ENCODE measurements at regions not wholly inside any gene's neighbourhood (a gene's known extent, or its start where the extent isn't known, plus 50 kb on each side); places are given as distances from the start of the nearest gene placed in this dataset.

DNA sequence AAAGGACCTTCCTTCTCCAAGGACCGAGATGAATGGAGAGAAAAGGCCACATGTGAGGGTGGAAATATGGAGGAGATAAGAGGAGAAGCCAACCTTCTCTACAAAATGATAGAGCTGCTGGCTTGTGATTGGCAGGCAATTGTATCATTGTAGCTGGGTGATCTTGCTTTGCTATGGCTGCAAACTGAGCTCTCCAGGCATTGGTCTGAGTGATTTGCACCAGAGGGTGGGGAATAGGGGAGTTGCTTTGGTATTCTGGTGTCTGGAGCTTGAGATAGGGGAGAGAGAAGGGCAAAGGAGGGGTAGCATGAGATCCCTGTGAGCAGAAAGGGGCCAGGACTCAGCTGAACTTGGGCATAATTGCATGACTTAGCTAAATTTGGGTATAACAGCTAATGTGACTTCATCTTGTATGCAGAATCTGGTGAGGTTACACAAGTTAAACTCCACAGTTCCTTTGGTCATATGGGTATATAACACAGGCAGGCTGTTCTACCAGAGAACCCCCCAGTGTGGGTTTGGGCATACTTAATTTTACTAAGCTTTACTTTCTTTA lies 72.0 kb downstream of the FOS start:
- Histone ChIP-seq H3K27ac (no peak overlapping the region), H3K4me3 (no peak overlapping the region), H3K36me3 (no peaks in the 10 kb centered on the region), H3K4me1 (no peaks in the 10 kb centered on the region), H3K9me3 (no peaks in the 10 kb centered on the region), H3K27me3 (no peaks in the 10 kb centered on the region)
- intact Hi-C loops (cut with DNase I; ENCODE audit: low total_unique reads), result no loop called here
- no peak for DNase-seq (ENCODE audit: low spot score in 2 of 2)
- TF ChIP-seq POLR2AphosphoS5 (IDR thresholded peaks at IDR 0.05) (no peak), POLR2A (IDR thresholded peaks at IDR 0.05) (no peak)
- TF ChIP-seq, protein P1, sequence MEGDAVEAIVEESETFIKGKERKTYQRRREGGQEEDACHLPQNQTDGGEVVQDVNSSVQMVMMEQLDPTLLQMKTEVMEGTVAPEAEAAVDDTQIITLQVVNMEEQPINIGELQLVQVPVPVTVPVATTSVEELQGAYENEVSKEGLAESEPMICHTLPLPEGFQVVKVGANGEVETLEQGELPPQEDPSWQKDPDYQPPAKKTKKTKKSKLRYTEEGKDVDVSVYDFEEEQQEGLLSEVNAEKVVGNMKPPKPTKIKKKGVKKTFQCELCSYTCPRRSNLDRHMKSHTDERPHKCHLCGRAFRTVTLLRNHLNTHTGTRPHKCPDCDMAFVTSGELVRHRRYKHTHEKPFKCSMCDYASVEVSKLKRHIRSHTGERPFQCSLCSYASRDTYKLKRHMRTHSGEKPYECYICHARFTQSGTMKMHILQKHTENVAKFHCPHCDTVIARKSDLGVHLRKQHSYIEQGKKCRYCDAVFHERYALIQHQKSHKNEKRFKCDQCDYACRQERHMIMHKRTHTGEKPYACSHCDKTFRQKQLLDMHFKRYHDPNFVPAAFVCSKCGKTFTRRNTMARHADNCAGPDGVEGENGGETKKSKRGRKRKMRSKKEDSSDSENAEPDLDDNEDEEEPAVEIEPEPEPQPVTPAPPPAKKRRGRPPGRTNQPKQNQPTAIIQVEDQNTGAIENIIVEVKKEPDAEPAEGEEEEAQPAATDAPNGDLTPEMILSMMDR (IDR thresholded peaks at IDR 0.05), result no peak

DNA sequence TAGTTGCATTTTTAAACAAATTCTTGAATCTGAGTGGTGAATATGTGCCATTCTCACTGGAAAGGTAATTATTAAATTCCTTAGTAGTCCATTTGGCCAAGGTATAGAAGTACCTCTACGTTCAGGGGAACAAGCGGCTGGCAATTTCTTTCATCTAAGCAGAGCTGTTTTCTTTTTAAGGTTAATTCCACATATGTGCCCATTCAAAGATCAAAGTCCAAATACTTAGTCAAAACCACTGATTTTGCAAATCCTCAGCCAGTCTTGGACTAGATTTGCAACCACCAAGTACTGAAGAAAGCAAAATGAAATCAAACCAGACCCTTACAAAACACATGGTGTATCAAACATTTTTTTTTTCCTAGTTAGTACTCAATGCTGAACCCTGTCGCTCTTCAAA lies 68.7 kb upstream of the JDP2 start:
- Histone ChIP-seq H3K4me3 (no peak overlapping the region), H3K27ac (no peak overlapping the region), H3K4me1 (no peaks in the 10 kb centered on the region), H3K9me3 (no peaks in the 10 kb centered on the region), H3K27me3 (no peaks in the 10 kb centered on the region), H3K36me3 (no peaks in the 10 kb centered on the region)
- TF ChIP-seq POLR2A (IDR thresholded peaks at IDR 0.05) (no peak), POLR2AphosphoS5 (IDR thresholded peaks at IDR 0.05) (no peak)
- TF ChIP-seq, protein P1 (IDR thresholded peaks at IDR 0.05), result no peak
- intact Hi-C loops (cut with DNase I; ENCODE audit: low total_unique reads), result no loop called here
- no peak for DNase-seq (ENCODE audit: low spot score in 2 of 2)

DNA sequence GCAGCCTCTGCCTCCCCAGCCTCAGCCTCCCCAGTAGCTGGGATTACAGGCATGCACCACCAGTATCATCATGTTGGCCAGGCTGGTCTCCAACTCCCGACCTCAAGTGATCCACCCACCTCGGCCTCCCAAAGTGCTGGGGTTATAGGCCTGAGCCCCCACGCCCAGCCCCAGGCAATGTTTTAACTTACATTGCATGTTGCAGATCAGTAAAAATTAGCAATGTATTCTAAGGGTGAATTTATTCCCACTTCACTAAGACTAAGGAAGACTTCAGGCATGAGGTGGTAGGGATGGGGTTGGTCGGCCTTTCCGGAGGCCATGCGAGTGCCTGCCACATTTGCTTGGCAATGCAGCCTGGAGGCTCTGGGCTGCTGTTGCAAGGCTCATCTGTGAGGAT lies 66.8 kb upstream of the JDP2 start:
- no peaks in the 10 kb centered on the region for H3K9me3 ChIP-seq
- H3K36me3 ChIP-seq, result no peaks in the 10 kb centered on the region
- no peak for DNase-seq (ENCODE audit: low spot score in 2 of 2)
- intact Hi-C loops (cut with DNase I; ENCODE audit: low total_unique reads), result no loop called here
- TF ChIP-seq POLR2A (IDR thresholded peaks at IDR 0.05), result no peak
- TF ChIP-seq, protein P1 (IDR thresholded peaks at IDR 0.05), result no peak
- TF ChIP-seq POLR2AphosphoS5 (IDR thresholded peaks at IDR 0.05), result no peak
- H3K4me1 ChIP-seq, result no peaks in the 10 kb centered on the region
- no peak overlapping the region for H3K27ac ChIP-seq
- no peak overlapping the region for H3K4me3 ChIP-seq
- no peaks in the 10 kb centered on the region for H3K27me3 ChIP-seq

GRCh38 chr14:75361751-75362433 lies 65.9 kb upstream of the JDP2 start:
- no peak for TF ChIP-seq POLR2AphosphoS5 (IDR thresholded peaks at IDR 0.05)
- TF ChIP-seq POLR2A (IDR thresholded peaks at IDR 0.05), result no peak
- TF ChIP-seq, protein P1 (IDR thresholded peaks at IDR 0.05), result no peak
- no peaks in the 10 kb centered on the region for H3K27me3 ChIP-seq

DNA sequence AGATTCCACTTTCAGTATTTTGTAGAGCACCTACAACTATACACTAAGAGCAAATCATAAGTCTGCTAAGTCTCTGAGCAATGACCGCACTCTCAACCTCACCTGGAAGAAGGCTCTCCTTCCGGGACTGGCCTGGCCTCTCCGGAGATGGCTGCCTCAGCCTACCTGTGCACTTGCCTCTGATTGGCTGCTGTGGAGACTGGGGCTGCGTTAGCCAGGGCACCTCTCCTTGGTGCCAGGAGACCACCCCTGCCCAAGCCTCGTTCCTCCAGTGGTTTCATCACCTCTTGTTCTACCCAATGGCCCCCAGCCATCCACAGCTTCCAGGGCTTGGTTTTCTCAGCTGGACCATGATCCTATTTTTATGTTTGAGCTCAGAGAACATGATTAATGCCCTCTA lies 64.7 kb upstream of the JDP2 start:
- intact Hi-C loops (cut with DNase I; ENCODE audit: low total_unique reads), result no loop called here
- DNase-seq (ENCODE audit: low spot score in 2 of 2), result no peak
- Histone ChIP-seq H3K9me3 (no peaks in the 10 kb centered on the region), H3K4me3 (no peak overlapping the region), H3K36me3 (no peaks in the 10 kb centered on the region), H3K27me3 (no peaks in the 10 kb centered on the region), H3K4me1 (no peaks in the 10 kb centered on the region), H3K27ac (peak overlapping the region in 1 of 2 donors; percentile 57)
- TF ChIP-seq, protein P1 (IDR thresholded peaks at IDR 0.05), result no peak
- TF ChIP-seq POLR2AphosphoS5 (IDR thresholded peaks at IDR 0.05) (no peak), POLR2A (IDR thresholded peaks at IDR 0.05) (no peak)

More at GRCh38 chr14:75361751-75362433, 65.9 kb upstream of the JDP2 start:
- Histone ChIP-seq H3K36me3 (no peaks in the 10 kb centered on the region), H3K27ac (peak overlapping the region in 1 of 2 donors; percentile 22), H3K4me3 (no peak overlapping the region), H3K9me3 (no peaks in the 10 kb centered on the region), H3K4me1 (no peaks in the 10 kb centered on the region)
- DNase-seq (ENCODE audit: low spot score in 2 of 2), result no peak
- intact Hi-C loops (cut with DNase I; ENCODE audit: low total_unique reads), result no loop called here

Measured in breast epithelium (tissue), 4 donors.